ENCODE measurements at regions not wholly inside any gene's neighbourhood (a gene's known extent, or its start where the extent isn't known, plus 50 kb on each side); places are given as distances from the start of the nearest gene placed in this dataset.
A peak's percentile ranks its signal among the peaks of the same experiment; 100 is the strongest.

- intact Hi-C loops (cut with DNase I): no loop called here
- ATAC-seq: no peak
- no peak for DNase-seq
These were observed 109.9 kb upstream of the TIAM2 start for GRCh38 chr6:154885214-154885613.

- intact Hi-C loops (cut with DNase I): no loop called here
- ATAC-seq: no peak
- DNase-seq: no peak
These were observed 109.1 kb upstream of the TIAM2 start for GRCh38 chr6:154886016-154886415.

- ATAC-seq (no peak), DNase-seq (no peak)
- intact Hi-C loops (cut with DNase I): no loop called here
These were observed 108.6 kb upstream of the TIAM2 start for GRCh38 chr6:154886471-154886870.

DNA sequence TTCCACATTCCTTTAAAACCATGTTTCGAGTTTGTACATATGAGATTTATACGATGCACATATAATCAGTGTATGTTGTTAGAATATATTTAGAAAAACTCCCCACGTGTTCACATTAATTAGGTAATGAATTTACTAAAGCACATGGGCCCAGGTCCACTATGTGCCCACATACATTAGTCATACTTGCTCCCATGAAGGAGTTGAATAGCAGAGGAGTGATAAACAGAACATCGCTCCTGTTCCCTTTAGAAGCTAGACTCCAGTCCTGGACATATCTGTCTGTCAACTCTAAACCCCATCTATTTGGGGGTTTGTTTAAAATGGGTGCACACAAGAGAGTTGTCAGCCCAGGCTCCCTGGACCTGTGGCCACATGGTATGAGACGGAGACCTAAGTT lies 108.1 kb upstream of the TIAM2 start:
- intact Hi-C loops (cut with DNase I): no loop called here
- ATAC-seq: no peak
- no peak for DNase-seq

DNA sequence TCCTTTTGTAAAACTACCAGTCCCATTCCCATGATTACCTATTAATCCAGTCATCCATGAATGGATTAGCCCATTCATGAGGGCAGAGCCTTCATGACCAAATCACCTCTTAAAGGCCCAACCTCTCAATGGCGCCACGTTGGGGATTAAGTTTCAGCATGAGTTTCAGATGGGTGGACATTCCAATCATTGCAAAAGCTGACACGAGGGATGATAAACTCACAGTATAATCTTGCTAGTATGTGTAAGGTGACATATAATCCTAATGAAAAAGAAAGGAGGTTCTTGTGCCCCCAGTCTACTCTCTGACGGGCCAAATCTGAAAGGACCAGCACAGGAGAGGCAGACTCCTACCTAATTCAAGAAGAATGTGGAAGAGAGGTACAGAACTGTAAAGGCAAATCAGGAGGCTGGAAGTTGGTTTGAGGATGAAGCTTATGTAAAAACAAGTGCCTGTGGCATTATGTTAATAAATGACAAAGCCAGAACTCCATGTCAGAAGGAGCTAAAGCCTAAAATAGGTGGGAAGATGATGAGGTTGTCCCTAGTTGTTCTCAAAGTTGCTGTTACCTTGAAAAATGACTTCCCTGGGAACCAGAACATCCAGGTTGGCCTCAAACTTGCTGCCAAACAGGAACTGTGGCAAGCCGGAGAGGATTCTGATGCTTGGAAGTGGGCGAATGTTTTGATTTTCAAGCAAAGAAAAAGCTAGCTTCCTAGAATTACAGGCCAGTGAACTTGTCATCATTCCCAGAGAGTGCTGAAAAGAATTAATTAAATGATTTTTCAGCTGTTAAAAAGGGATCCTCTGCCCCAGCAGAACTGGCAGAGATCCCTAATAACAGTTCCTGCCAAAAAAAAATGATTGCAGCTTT lies 106.5 kb upstream of the TIAM2 start:
- DNase-seq: no peak
- ATAC-seq: no peak
- intact Hi-C loops (cut with DNase I): no loop called here

DNA sequence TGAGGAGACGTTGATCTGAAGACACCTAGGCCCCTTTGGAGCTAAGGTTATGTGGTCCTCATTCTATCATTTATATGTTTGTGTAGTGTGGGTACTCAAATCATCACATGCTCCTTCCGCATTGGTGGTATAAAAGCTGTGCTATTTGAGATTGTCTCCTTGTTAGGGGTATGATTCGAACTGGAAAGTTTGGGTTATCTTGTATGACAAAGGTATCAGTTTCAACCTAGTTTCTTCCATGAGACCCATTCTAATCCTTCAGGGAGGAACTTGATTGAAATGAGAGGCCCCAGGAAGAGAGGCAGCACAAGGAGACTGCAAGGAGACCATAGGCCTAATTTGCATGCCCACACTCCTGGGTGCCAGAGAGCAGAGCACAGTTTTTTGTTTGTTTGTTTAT lies 104.2 kb upstream of the TIAM2 start:
- no peak for ATAC-seq
- DNase-seq: no peak
- intact Hi-C loops (cut with DNase I): no loop called here

DNA sequence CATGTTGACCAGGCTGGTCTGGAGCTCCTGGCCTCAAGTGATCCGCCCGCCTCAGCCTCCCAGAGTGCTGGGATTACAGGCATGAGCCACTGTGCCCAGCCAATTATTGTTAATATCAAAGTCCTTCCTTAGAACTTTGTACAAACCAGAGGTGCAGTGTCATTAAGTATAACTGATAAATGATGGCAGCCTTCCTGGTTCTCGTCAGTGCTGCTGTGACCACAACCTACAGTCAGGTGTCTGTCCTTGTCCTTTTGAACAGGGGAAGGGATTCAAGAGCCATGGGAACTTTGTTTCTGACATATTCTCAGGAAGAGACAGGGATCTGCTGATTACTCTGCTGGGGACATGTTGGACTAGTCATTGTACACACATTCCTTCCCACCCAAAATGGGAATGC lies 103.2 kb upstream of the TIAM2 start:
- ATAC-seq: no peak

GRCh38 chr6:154893917-154894316 lies 101.2 kb upstream of the TIAM2 start:
- intact Hi-C loops (cut with DNase I): no loop called here
- DNase-seq (no peak), ATAC-seq (no peak)

More for the DNA sequence above, 103.2 kb upstream of the TIAM2 start:
- intact Hi-C loops (cut with DNase I): no loop called here
- DNase-seq: no peak

GRCh38 chr6:154894902-154895301 lies 100.2 kb upstream of the TIAM2 start:
- DNase-seq (no peak), ATAC-seq (no peak)
- intact Hi-C loops (cut with DNase I): no loop called here

DNA sequence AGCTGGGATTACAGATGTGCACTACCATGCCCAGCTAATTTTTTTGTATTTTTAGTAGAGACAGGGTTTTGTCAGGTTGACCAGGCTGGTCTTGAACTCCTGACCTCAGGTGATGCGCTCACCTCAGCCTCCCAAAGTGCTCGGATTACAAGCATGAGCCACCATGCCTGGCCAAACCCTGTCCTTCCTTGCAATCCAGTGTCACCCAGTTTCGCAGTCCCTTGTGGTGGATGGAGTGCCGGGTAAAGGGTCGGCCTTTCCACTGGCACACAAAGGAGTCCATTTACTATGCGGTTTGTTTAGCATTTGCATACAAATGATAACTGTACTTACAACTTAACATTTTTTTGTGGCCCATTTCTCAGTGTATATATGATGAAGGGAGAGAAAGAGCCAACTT lies 99.3 kb upstream of the TIAM2 start:
- intact Hi-C loops (cut with DNase I): no loop called here
- ATAC-seq: no peak

DNA sequence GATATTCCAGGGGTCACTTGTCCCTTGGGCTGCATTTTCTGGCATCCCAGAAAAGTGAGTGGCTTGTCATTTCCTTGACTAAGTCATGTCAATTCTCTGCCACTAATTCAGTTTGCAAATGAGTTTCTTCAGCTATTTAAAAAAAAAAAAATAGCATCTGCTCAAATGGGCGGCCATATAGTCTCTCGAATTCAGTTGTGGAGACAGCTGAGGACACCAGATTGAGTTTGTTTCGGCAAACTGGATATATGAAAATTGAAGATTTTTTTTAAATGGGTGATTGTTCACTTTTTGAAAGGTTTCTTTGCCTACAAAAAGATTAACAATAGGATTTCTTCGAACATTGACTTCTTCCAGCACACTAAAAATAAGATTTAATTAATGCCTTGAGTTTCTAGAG lies 96.3 kb upstream of the TIAM2 start:
- intact Hi-C loops (cut with DNase I): no loop called here
- no peak for ATAC-seq
- no peak for DNase-seq

More for the DNA sequence above, 99.3 kb upstream of the TIAM2 start:
- DNase-seq: no peak

- no peak for ATAC-seq
- no peak for DNase-seq
- intact Hi-C loops (cut with DNase I): no loop called here
These were observed 95.2 kb upstream of the TIAM2 start for GRCh38 chr6:154899824-154900463.

GRCh38 chr6:154901876-154902552 lies 93.1 kb upstream of the TIAM2 start:
- intact Hi-C loops (cut with DNase I): no loop called here
- no peak for DNase-seq
- peak in 1 of 2 donors; percentile 64 for ATAC-seq

DNA sequence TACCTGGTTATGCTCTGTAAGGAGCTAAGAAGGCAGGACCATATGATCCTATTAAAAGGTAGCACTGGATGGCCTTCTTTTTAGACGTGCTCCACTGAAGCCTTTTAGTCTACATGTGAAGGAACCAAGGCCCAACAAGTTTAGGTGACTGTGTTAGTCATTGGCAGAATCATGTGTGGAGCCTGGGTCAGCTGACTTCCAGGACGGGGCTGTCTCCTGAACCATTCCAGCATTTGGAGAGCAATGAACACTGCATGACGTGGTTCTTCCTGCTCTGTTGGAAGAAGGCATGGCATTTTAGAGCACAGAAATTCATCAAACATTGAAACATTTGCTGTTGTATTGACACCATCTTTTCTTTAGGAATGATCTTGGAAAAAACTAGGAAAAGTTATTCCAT lies 87.8 kb upstream of the TIAM2 start:
- intact Hi-C loops (cut with DNase I): no loop called here
- no peak for DNase-seq
- ATAC-seq: peak in 1 of 2 donors; percentile 30

GRCh38 chr6:154908723-154909122 lies 86.4 kb upstream of the TIAM2 start:
- intact Hi-C loops (cut with DNase I): no loop called here
- no peak for DNase-seq
- no peak for ATAC-seq

GRCh38 chr6:154909311-154909710 lies 85.8 kb upstream of the TIAM2 start:
- no peak for DNase-seq
- no peak for ATAC-seq
- intact Hi-C loops (cut with DNase I): no loop called here

GRCh38 chr6:154909821-154910220 lies 85.3 kb upstream of the TIAM2 start:
- DNase-seq: no peak
- intact Hi-C loops (cut with DNase I): no loop called here
- peak in 1 of 2 donors; percentile 79 for ATAC-seq

- DNase-seq (peak; percentile 28), ATAC-seq (peak in 1 of 2 donors; percentile 53)
- intact Hi-C loops (cut with DNase I): no loop called here
These were observed 80.8 kb upstream of the TIAM2 start for GRCh38 chr6:154914288-154914687.

DNA sequence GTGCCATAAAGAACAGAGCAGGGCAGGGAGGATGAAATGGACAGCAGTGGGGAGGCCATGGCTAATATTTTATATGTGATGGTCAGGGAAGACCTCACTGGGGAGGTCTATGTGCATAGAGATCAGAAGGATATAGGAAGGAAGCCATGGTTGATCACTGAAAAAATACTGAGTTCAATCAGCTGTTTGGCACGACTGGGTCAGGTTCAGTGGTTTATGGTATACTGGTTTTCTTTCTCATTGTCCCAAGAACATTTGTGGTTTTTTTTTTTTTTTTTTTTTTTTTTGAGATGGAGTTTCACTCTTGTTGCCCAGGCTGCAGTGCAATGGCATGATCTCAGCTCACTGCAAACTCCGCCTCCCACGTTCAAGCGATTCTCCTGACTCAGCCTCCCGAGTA lies 78.3 kb upstream of the TIAM2 start:
- intact Hi-C loops (cut with DNase I): no loop called here
- no peak for ATAC-seq
- no peak for DNase-seq

DNA sequence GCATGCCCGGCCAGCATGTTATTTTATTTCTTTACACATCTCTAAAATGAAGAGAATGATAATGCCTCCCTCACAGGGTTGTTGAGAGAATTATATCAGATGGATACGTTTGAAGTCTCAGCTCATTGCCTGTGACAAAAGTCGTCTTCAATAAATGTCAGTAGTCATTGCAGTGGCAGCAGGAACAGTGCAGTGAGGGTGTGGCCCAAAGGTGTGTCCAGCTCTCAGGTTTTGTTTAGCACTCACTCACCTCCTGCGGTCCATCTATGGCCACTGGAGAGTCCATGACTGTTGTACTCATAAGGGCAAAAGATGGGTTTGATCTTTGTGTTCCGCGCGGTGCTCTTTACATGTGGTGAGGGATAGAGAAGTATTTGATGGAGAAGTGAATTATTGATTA lies 77.2 kb upstream of the TIAM2 start:
- intact Hi-C loops (cut with DNase I): no loop called here
- ATAC-seq (no peak), DNase-seq (no peak)

Data from left cardiac atrium (tissue), 4 donors.